ENCODE measurements at regions not wholly inside any gene's neighbourhood (a gene's known extent, or its start where the extent isn't known, plus 50 kb on each side); places are given as distances from the start of the nearest gene placed in this dataset.

- Histone ChIP-seq H3K4me3 (ENCODE audit: low read depth, low read length) (no peak overlapping the region), H3K27ac (no peak overlapping the region), H3K9me3 (ENCODE audit: severe bottlenecking) (no peaks in the 10 kb centered on the region), H3K36me3 (no peaks in the 10 kb centered on the region), H3K27me3 (ENCODE audit: insufficient read depth, low read depth, severe bottlenecking) (no peaks in the 10 kb centered on the region)
- no peak for TF ChIP-seq CTCF (IDR thresholded peaks at IDR 0.05; ENCODE audit: low read depth, low read length)
- no peak for DNase-seq
Observed at GRCh38 chr20:48096212-48096875, 311.1 kb upstream of the SULF2 start.

- DNase-seq, result no peak
- Histone ChIP-seq H3K36me3 (no peaks in the 10 kb centered on the region), H3K9me3 (ENCODE audit: severe bottlenecking) (no peaks in the 10 kb centered on the region), H3K4me3 (ENCODE audit: low read depth, low read length) (no peak overlapping the region), H3K27me3 (ENCODE audit: insufficient read depth, low read depth, severe bottlenecking) (no peaks in the 10 kb centered on the region), H3K27ac (no peak overlapping the region)
- TF ChIP-seq CTCF (IDR thresholded peaks at IDR 0.05; ENCODE audit: low read depth, low read length), result no peak
Observed at GRCh38 chr20:48094944-48095343, 309.7 kb upstream of the SULF2 start.

GRCh38 chr20:48094196-48094749, 309.0 kb upstream of the SULF2 start:
- TF ChIP-seq CTCF (IDR thresholded peaks at IDR 0.05; ENCODE audit: low read depth, low read length), result no peak

GRCh38 chr20:48092596-48093280, 307.5 kb upstream of the SULF2 start:
- no peak for TF ChIP-seq CTCF (IDR thresholded peaks at IDR 0.05; ENCODE audit: low read depth, low read length)
- Histone ChIP-seq H3K27me3 (ENCODE audit: insufficient read depth, low read depth, severe bottlenecking) (no peaks in the 10 kb centered on the region), H3K4me3 (ENCODE audit: low read depth, low read length) (no peak overlapping the region), H3K36me3 (no peaks in the 10 kb centered on the region), H3K27ac (no peak overlapping the region), H3K9me3 (ENCODE audit: severe bottlenecking) (no peaks in the 10 kb centered on the region)
- DNase-seq, result no peak

More at GRCh38 chr20:48094196-48094749, 309.0 kb upstream of the SULF2 start:
- Histone ChIP-seq H3K9me3 (ENCODE audit: severe bottlenecking) (no peaks in the 10 kb centered on the region), H3K27me3 (ENCODE audit: insufficient read depth, low read depth, severe bottlenecking) (no peaks in the 10 kb centered on the region), H3K27ac (no peak overlapping the region), H3K36me3 (no peaks in the 10 kb centered on the region), H3K4me3 (ENCODE audit: low read depth, low read length) (no peak overlapping the region)
- DNase-seq, result no peak

- Histone ChIP-seq H3K4me3 (ENCODE audit: low read depth, low read length) (no peak overlapping the region), H3K27ac (no peak overlapping the region), H3K36me3 (no peaks in the 10 kb centered on the region), H3K27me3 (ENCODE audit: insufficient read depth, low read depth, severe bottlenecking) (no peaks in the 10 kb centered on the region), H3K9me3 (ENCODE audit: severe bottlenecking) (no peaks in the 10 kb centered on the region)
- TF ChIP-seq CTCF (IDR thresholded peaks at IDR 0.05; ENCODE audit: low read depth, low read length), result no peak
- no peak for DNase-seq
Observed at GRCh38 chr20:48090784-48091183, 305.5 kb upstream of the SULF2 start.

Measured in WERI-Rb-1 (cell line).